Vagina (tissue), 2 donors: ENCODE measurements at regions not wholly inside any gene's neighbourhood (a gene's known extent, or its start where the extent isn't known, plus 50 kb on each side); places are given as distances from the start of the nearest gene placed in this dataset.

Experiments
- POLR2A ChIP-seq, 2 donors: fragments of 450-650 bp; IDR thresholded peaks; one replicate each; pipeline ENCODE4 v1.6.1; 2017; ENCODE audit warnings: antibody characterized with exemption in 2 of 2, mild to moderate bottlenecking in 2 of 2, moderate library complexity in 2 of 2
- TF ChIP-seq, protein P1 (sequence below), 3 experiments: fragments of 450-650 bp in 2 of 3; fragments of 200-600 bp in 1 of 3; sonication (generic) in 1 of 3; IDR thresholded peaks; one replicate each; pipeline ENCODE4 v1.5.1; 2017 to 2019; ENCODE audit warnings: antibody characterized with exemption in 3 of 3, mild to moderate bottlenecking in 2 of 3, moderate library complexity in 2 of 3

- TF ChIP-seq POLR2A (IDR thresholded peaks at IDR 0.05): no peak
- TF ChIP-seq, protein P1, sequence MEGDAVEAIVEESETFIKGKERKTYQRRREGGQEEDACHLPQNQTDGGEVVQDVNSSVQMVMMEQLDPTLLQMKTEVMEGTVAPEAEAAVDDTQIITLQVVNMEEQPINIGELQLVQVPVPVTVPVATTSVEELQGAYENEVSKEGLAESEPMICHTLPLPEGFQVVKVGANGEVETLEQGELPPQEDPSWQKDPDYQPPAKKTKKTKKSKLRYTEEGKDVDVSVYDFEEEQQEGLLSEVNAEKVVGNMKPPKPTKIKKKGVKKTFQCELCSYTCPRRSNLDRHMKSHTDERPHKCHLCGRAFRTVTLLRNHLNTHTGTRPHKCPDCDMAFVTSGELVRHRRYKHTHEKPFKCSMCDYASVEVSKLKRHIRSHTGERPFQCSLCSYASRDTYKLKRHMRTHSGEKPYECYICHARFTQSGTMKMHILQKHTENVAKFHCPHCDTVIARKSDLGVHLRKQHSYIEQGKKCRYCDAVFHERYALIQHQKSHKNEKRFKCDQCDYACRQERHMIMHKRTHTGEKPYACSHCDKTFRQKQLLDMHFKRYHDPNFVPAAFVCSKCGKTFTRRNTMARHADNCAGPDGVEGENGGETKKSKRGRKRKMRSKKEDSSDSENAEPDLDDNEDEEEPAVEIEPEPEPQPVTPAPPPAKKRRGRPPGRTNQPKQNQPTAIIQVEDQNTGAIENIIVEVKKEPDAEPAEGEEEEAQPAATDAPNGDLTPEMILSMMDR (IDR thresholded peaks at IDR 0.05): no peak
These were observed 65.5 kb upstream of the SLC45A1 start for GRCh38 chr1:8252266-8252951.
